HG02610 (cell line): ENCODE measurements at regions not wholly inside any gene's neighbourhood (a gene's known extent, or its start where the extent isn't known, plus 50 kb on each side); places are given as distances from the start of the nearest gene placed in this dataset.

Experiments used
- ATAC-seq: cut with Tn5 transposase; IDR thresholded peaks from one replicate; pipeline ENCODE4 v1.9.1; 2021; ENCODE audit warnings: mild to moderate bottlenecking, moderate library complexity; ENCODE audit not compliant: unreplicated experiment

DNA sequence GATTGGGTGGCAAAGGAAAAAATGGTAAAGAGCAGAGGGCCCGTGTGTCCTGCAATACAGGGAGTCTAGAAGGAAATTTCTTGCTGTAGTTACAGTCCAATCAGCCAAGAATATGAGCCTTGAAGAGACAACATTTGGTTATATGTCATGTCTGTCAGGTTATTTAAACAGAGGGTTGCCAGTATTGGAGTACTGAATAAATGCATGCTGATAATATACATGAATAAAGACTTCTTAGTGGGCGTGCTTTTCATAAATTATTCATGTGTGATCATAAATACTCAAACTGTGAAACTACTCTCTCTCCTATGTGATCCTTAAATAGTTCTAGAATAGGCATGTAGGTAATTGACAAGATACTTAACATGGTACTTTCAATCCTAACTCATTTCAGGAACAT lies 249.0 kb downstream of the CRPPA start:
- ATAC-seq = no peak

DNA sequence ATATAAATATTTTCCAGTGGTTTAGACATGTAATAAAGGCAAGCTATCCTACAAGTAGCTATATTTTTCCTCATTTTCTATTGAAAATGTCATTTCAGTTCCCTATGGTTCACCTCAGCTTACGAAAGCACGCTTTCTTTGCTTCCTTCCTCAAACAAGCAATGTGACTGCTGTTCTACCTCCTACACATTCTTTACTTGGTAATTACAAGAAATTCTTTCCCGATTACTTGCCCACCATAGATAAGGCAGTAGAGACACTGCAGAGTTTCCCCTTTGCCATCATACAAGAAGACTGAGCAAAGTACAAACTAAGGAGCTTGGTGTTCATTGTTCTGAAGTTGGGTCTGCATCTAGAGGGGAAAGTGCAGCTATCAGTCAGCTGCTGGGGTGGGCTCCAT lies 249.4 kb downstream of the CRPPA start:
- ATAC-seq = no peak

DNA sequence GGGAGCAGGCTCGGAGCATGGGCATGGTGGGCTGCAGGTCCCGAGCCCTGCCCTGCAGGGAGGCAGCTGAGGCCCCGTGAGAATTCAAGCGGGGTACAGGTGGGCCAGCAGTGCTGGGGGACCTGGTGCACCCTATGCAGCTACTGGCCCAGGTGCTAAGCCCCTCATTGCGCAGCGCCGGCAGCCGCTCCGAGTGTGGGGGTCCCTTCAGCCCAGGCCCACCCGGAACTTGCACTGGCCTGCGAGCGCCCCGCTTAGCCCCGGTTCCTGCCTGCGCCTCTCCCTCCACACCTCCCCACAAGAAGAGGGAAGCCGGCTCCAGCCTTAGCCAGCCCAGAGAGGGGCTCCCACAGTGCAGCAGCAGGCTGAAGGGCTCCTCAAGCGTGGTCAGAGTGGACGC lies 250.7 kb downstream of the CRPPA start:
- no peak for ATAC-seq

DNA sequence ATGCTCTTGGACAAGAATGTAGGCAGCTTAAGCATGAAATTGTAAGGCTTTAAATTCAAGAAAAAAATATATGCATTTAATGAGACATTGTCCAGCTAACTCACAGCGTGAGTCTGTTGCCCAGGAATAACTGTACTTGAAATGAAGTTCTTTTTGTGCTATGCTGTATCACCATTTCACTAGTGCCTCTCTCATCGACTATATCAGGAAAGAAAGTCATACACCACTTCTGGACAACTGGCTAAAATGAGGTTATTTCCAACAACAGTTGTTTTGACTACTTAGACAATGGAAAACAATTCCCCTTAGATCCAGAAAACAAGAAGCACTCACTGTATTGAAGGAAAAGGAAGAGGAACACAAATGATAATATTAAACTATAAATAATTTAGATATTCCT lies 251.8 kb downstream of the CRPPA start:
- ATAC-seq = no peak

- ATAC-seq = no peak
Measured at GRCh38 chr7:16167526-16167925, 253.8 kb downstream of the CRPPA start.

DNA sequence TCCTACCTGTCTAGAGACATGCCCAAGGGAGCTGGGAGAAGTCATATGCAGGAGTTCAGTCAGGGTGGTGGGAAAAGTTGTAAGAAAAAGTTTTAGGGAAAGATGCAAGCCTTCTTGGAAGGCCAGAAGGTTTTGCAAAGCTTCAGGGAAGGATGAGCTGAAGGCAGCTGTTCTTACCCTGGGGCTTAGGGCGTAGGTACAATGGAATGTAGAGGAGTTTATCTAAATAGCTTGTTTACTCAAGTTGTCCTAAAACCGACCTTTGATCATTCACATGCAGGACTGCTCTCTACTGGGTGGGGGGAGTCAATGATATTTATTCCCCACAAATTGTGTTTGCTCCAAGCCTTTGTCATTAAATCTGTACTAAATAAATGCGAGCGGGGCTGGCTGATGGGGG lies 277.0 kb downstream of the CRPPA start:
- no peak for ATAC-seq

DNA sequence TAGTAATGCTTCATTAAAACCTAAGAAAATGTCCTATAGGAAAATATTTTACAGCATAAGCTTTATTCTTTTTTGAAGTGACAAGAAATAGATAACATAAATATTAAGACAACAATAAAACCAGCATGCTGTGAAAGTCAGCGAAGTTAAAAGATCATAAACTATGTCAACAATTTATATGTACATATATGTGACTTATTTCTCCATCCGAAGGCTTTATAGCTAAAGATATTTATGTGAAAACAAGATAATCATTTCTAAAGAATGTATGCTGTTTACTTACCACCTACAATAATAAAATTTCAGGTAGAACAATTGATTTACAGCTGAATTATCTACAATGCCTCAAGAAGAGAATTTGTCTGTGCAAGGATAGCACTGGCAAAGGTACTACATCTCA lies 283.4 kb downstream of the CRPPA start:
- ATAC-seq = no peak

DNA sequence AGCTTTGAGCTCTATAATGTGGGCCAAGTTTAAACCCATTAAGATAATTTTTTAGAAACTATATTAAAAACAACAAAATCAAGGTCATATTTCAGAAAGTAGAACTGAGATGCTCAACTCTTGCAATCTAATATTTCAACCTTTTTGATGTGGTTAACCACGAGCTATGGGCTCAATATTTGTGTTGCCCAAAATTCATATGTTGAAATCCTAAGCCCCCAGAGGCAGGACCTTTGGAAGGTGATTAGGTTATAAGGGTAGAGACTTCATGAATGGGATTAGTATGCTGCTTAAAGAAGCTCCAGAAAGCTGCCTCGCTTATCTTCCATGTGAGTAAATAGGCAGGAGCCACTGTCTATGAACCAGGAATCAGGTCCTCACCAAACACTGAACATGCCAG lies 284.4 kb downstream of the CRPPA start:
- ATAC-seq = no peak

- no peak for ATAC-seq
Measured at GRCh38 chr7:16135658-16136057, 285.7 kb downstream of the CRPPA start.

- ATAC-seq = no peak
Measured at GRCh38 chr7:16130111-16131110, 290.9 kb downstream of the CRPPA start.

- ATAC-seq = no peak
Measured at GRCh38 chr7:16129431-16130110, 291.8 kb downstream of the CRPPA start.

- ATAC-seq = no peak
Measured at GRCh38 chr7:16123117-16123770, 298.1 kb downstream of the CRPPA start.

- no peak for ATAC-seq
Measured at GRCh38 chr7:16121876-16122390, 299.4 kb downstream of the CRPPA start.

- ATAC-seq = no peak
Measured at GRCh38 chr7:16115374-16115773, 306.0 kb downstream of the CRPPA start.

DNA sequence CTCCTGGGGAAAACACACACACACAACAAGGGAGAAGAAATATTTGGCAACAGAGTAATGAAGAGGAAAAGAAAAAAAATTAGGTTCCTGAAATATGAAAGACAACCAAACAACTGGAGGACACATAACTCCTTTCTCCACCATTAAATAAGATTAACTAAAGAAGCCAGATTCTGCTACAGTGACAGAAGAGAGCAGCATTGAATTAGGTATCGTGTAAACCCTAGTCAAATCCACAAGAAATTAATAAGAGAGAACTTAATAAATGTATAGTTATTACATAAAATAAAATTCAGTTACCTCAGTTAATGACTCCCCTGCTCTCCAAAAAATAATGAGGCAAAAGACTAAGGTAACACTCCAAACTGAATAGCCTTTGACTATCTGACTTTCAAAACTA lies 306.7 kb downstream of the CRPPA start:
- no peak for ATAC-seq

- ATAC-seq = no peak
Measured at GRCh38 chr7:16114071-16114470, 307.3 kb downstream of the CRPPA start.

DNA sequence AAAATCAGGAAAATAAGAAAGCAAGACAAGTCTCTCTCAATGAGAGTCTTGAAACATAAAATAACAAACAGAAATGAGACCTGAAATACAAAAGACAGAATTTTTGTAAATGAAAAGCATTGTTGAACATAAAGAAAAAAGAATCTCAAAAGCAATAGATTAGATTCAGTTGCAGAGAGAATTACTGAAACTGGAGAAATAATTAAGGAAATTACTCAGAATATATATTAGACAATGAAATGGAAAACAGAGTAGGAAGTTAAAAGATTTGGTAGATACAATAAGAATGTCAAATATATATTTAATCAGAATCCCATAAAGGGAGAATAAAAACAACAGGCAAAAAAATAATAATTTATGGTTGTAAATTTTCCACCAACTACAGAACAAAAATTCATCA lies 308.3 kb downstream of the CRPPA start:
- no peak for ATAC-seq

DNA sequence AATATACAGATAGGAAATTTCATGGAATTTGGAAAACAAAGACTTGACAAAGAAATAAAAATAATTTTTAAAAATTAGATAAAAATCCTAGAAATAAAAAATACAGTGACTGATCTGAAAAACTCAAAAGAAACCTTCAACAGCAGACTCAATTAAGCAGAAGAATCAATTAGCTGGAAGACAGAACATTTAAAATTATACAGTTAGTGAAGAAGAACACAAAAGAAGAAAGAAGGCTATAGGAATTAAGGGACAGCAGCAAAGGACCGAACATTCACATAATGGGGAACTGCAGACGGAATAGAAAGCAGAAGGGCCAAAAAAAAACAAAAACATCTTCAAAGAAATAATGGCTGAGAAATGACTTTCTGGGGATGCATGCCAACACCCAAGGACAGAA lies 314.5 kb downstream of the CRPPA start:
- no peak for ATAC-seq

GRCh38 chr7:16106300-16106699 lies 315.0 kb downstream of the CRPPA start:
- no peak for ATAC-seq

DNA sequence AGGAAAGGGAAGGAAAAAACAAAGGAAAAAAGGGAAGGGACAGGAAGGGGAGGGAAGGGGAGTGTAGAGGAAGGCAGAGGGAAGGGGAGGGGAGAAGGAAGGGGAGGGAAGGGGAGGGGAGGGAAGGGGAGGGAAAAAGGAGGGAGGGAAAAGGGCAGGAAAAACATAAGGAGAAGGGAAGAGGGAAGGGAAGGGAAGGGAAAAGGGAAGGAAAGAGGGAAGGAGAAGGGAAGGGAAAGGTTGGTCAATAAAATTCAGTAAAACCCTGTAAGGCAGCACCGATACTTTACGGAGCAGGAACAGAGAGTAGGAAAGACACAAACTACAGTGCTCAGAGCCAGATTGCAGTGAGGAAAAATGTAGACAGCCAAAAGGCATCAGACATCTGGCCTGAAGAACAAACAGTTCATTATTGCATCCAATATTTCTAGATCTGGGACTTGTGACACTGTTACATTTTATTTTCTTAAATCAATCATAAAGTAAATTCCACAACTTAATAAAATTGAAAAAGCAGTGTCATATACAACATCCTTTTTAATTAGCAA lies 322.0 kb downstream of the CRPPA start:
- ATAC-seq = no peak

GRCh38 chr7:16098585-16099179 lies 322.7 kb downstream of the CRPPA start:
- no peak for ATAC-seq
